SK-MEL-5 (cell line): ENCODE measurements at regions not wholly inside any gene's neighbourhood (a gene's known extent, or its start where the extent isn't known, plus 50 kb on each side); places are given as distances from the start of the nearest gene placed in this dataset.
A peak's percentile ranks its signal among the peaks of the same experiment; 100 is the strongest.
"Not testable (repeated sequence)": the region's sequence is repeated elsewhere in the genome, so short reads cannot be mapped to it uniquely, and the experiment has no call there.

Experiments used
- DNase-seq: peaks from one replicate; pipeline ENCODE4 v3.0.0-alpha.2; 2016; ENCODE audit warnings: low read depth, low spot score
- in situ Hi-C: cut with HindIII; loops from 2 replicates; pipeline ENCODE4 v1.10.0; 2016; ENCODE audit warnings: low sequenced_read_pairs, high pct_unique_total_duplicates, low pct_unique_long_range_greater_than_20kb

- no peak for DNase-seq
- in situ Hi-C loops: no loop called here
Observed at GRCh38 chr21:20802201-20802600, 196.0 kb upstream of the NCAM2 start.

GRCh38 chr21:20802631-20803260 is 195.5 kb upstream of the NCAM2 start:
- no peak for DNase-seq
- in situ Hi-C loops: no loop called here

GRCh38 chr21:20811702-20812101 is 186.5 kb upstream of the NCAM2 start:
- DNase-seq: no peak
- in situ Hi-C loops: no loop called here

- in situ Hi-C loops: no loop called here
- DNase-seq: no peak
Observed at GRCh38 chr21:20814090-20814489, 184.1 kb upstream of the NCAM2 start.

- no peak for DNase-seq
- in situ Hi-C loops: no loop called here
Observed at GRCh38 chr21:20822666-20823065, 175.5 kb upstream of the NCAM2 start.

- no peak for DNase-seq
- in situ Hi-C loops: no loop called here
Observed at GRCh38 chr21:20852866-20853265, 145.3 kb upstream of the NCAM2 start.

- DNase-seq: no peak
- in situ Hi-C loops: no loop called here
Observed at GRCh38 chr21:20856926-20857325, 141.3 kb upstream of the NCAM2 start.

- in situ Hi-C loops: no loop called here
- DNase-seq: no peak
Observed at GRCh38 chr21:20874202-20874601, 124.0 kb upstream of the NCAM2 start.

- in situ Hi-C loops: no loop called here
- DNase-seq: no peak
Observed at GRCh38 chr21:20875742-20876141, 122.5 kb upstream of the NCAM2 start.

- DNase-seq: no peak
- in situ Hi-C loops: no loop called here
Observed at GRCh38 chr21:20877976-20878375, 120.2 kb upstream of the NCAM2 start.

GRCh38 chr21:20882462-20883407 is 115.5 kb upstream of the NCAM2 start:
- in situ Hi-C loops: no loop called here
- DNase-seq: peak; percentile 59

GRCh38 chr21:20883408-20883800 is 114.8 kb upstream of the NCAM2 start:
- in situ Hi-C loops: no loop called here
- DNase-seq: no peak

- DNase-seq: no peak
- in situ Hi-C loops: no loop called here
Observed at GRCh38 chr21:20902511-20902910, 95.7 kb upstream of the NCAM2 start.

- in situ Hi-C loops: no loop called here
- no peak for DNase-seq
Observed at GRCh38 chr21:20902998-20903397, 95.2 kb upstream of the NCAM2 start.

- in situ Hi-C loops, DNase-seq: not testable (repeated sequence)
Observed at GRCh38 chr21:20927555-20927954, 70.7 kb upstream of the NCAM2 start.

- DNase-seq: no peak
- in situ Hi-C loops: no loop called here
Observed at GRCh38 chr21:20942523-20942922, 55.7 kb upstream of the NCAM2 start.

- in situ Hi-C loops: no loop called here
- DNase-seq: no peak
Observed at GRCh38 chr21:20943561-20943997, 54.6 kb upstream of the NCAM2 start.

GRCh38 chr21:20944139-20944538 is 54.1 kb upstream of the NCAM2 start:
- in situ Hi-C loops: no loop called here
- no peak for DNase-seq

GRCh38 chr21:20946701-20947100 is 51.5 kb upstream of the NCAM2 start:
- in situ Hi-C loops: no loop called here

More at GRCh38 chr21:20946701-20947100, 51.5 kb upstream of the NCAM2 start:
- no peak for DNase-seq
